GM23338 (cell line): ENCODE measurements at regions not wholly inside any gene's neighbourhood (a gene's known extent, or its start where the extent isn't known, plus 50 kb on each side); places are given as distances from the start of the nearest gene placed in this dataset.

Experiments
- ATAC-seq: fragments of 200-7000 bp; cut with Tn5 transposase; 3 replicates; pipeline ENCODE4 v1.9.1; 2020
- DNase-seq: peaks from one replicate; pipeline ENCODE4 v3.0.0-alpha.2; 2015; ENCODE audit warnings: low spot score
- H2AFZ ChIP-seq: fragments of 200-600 bp; sonication (generic); 2 replicates; pipeline ENCODE4 v1.8.0; 2016; ENCODE audit warnings: antibody characterized with exemption, mild to moderate bottlenecking, moderate library complexity
- H3F3A ChIP-seq: fragments of 200-600 bp; sonication (generic); replicated peaks from 2 replicates; pipeline ENCODE4 v1.8.0; 2017; ENCODE audit warnings: antibody characterized with exemption, mixed run types, low read depth
- H3K27ac ChIP-seq: fragments of 200-600 bp; sonication (generic); 2 replicates; pipeline ENCODE4 v1.6.1; 2016; ENCODE audit warnings: low read depth
- H3K27me3 ChIP-seq: fragments of 200-600 bp; sonication (generic); 2 replicates; pipeline ENCODE4 v1.8.0; 2016; ENCODE audit warnings: mild to moderate bottlenecking, mixed run types, moderate library complexity; ENCODE audit not compliant: insufficient read depth
- H3K36me3 ChIP-seq: fragments of 200-600 bp; sonication (generic); 2 replicates; pipeline ENCODE4 v1.8.0; 2016; ENCODE audit warnings: mild to moderate bottlenecking; ENCODE audit not compliant: insufficient read depth
- H3K4me1 ChIP-seq: fragments of 200-600 bp; sonication (generic); 2 replicates; pipeline ENCODE4 v1.8.0; 2016; ENCODE audit warnings: mild to moderate bottlenecking, moderate library complexity; ENCODE audit not compliant: insufficient read depth
- H3K4me2 ChIP-seq: fragments of 200-600 bp; sonication (generic); 2 replicates; pipeline ENCODE4 v1.7.1; 2017; ENCODE audit warnings: mixed run types
- H3K4me3 ChIP-seq: fragments of 200-600 bp; sonication (generic); 2 replicates; pipeline ENCODE4 v1.6.1; 2016; ENCODE audit warnings: mixed run types
- H3K79me2 ChIP-seq: fragments of 200-600 bp; sonication (generic); replicated peaks from 2 replicates; pipeline ENCODE4 v1.8.0; 2017; ENCODE audit warnings: mild to moderate bottlenecking; ENCODE audit not compliant: insufficient read depth
- H3K9me2 ChIP-seq: fragments of 200-600 bp; sonication (generic); 2 replicates; pipeline ENCODE4 v1.8.0; 2017; ENCODE audit not compliant: insufficient read depth
- H4K20me1 ChIP-seq: fragments of 200-600 bp; sonication (generic); replicated peaks from 2 replicates; pipeline ENCODE4 v1.8.0; 2017; ENCODE audit warnings: mild to moderate bottlenecking; ENCODE audit not compliant: insufficient read depth
- H3K27ac Mint-ChIP-seq: 2 replicates; pipeline ENCODE4 v1.8.0; 2020; ENCODE audit warnings: inconsistent platforms, mild to moderate bottlenecking, moderate library complexity, mixed read lengths
- H3K27me3 Mint-ChIP-seq: 3 replicates; pipeline ENCODE4 v1.8.0; 2022; ENCODE audit warnings: low read depth, mild to moderate bottlenecking, moderate library complexity, mixed read lengths, inconsistent platforms; ENCODE audit not compliant: insufficient read depth, poor library complexity
- H3K36me3 Mint-ChIP-seq: 3 replicates; pipeline ENCODE4 v1.8.0; 2021; ENCODE audit warnings: low read depth, mild to moderate bottlenecking, inconsistent platforms, moderate library complexity, mixed read lengths
- H3K4me1 Mint-ChIP-seq: 3 replicates; pipeline ENCODE4 v1.8.0; 2020; ENCODE audit warnings: mild to moderate bottlenecking, inconsistent platforms, mixed read lengths
- H3K4me3 Mint-ChIP-seq: 3 replicates; pipeline ENCODE4 v1.8.0; 2021; ENCODE audit warnings: moderate library complexity, mild to moderate bottlenecking, inconsistent platforms, mixed read lengths
- H3K9me3 Mint-ChIP-seq: 3 replicates; pipeline ENCODE4 v1.8.0; 2020; ENCODE audit warnings: moderate library complexity, mild to moderate bottlenecking, inconsistent platforms, mixed read lengths
- CREB1 ChIP-seq: fragments of 250-450 bp; sonication (Bioruptor Pico); IDR thresholded peaks from 2 replicates; pipeline ENCODE4 v1.5.0; 2020; ENCODE audit warnings: low read depth, mild to moderate bottlenecking, moderate library complexity
- EZH2 ChIP-seq: fragments of 200-600 bp; sonication (generic); IDR thresholded peaks from one replicate; pipeline ENCODE4 v1.8.0; 2017; ENCODE audit warnings: antibody characterized with exemption, mild to moderate bottlenecking, low read depth; ENCODE audit not compliant: unreplicated experiment
- EZH2phosphoT487 ChIP-seq: fragments of 200-600 bp; sonication (generic); IDR thresholded peaks from one replicate; pipeline ENCODE4 v1.8.1; 2018; ENCODE audit warnings: antibody characterized with exemption; ENCODE audit not compliant: unreplicated experiment
- JUNB ChIP-seq: IDR thresholded peaks from one replicate; pipeline ENCODE4 v1.6.1; 2016; ENCODE audit warnings: antibody characterized with exemption; ENCODE audit not compliant: unreplicated experiment
- NANOG ChIP-seq: IDR thresholded peaks from 2 replicates; pipeline ENCODE4 v1.6.1; 2016; ENCODE audit warnings: antibody characterized with exemption, borderline replicate concordance
- POLR2AphosphoS5 ChIP-seq: IDR thresholded peaks from 2 replicates; pipeline ENCODE4 v1.6.1; 2016; ENCODE audit warnings: antibody characterized with exemption, low read depth
- STAT1 ChIP-seq: IDR thresholded peaks from one replicate; pipeline ENCODE4 v1.6.1; 2016; ENCODE audit warnings: antibody characterized with exemption; ENCODE audit not compliant: unreplicated experiment
- ZNF114 ChIP-seq: fragments of 250-450 bp; sonication (Bioruptor Pico); IDR thresholded peaks from 2 replicates; pipeline ENCODE4 v1.5.0; 2020; ENCODE audit warnings: mild to moderate bottlenecking, moderate library complexity
- ZNF331 ChIP-seq: fragments of 250-450 bp; sonication (Bioruptor Pico); IDR thresholded peaks from 2 replicates; pipeline ENCODE4 v1.5.0; 2020; ENCODE audit warnings: low read depth, mild to moderate bottlenecking, moderate library complexity
- TF ChIP-seq, protein P1 (sequence below), 2 experiments: fragments of 200-600 bp in 1 of 2; sonication (generic) in 1 of 2; conservative IDR thresholded peaks; 2 replicates each; pipeline versions ENCODE4 v1.5.1 to v1.6.1; 2016 to 2017; ENCODE audit warnings: antibody characterized with exemption in 2 of 2, low read depth in 2 of 2, mild to moderate bottlenecking in 2 of 2, moderate library complexity in 1 of 2
- TF ChIP-seq, protein P2 (sequence below): fragments of 250-450 bp; sonication (Bioruptor Pico); IDR thresholded peaks from 2 replicates; pipeline ENCODE4 v1.5.0; 2020; ENCODE audit warnings: mild to moderate bottlenecking, moderate library complexity

DNA sequence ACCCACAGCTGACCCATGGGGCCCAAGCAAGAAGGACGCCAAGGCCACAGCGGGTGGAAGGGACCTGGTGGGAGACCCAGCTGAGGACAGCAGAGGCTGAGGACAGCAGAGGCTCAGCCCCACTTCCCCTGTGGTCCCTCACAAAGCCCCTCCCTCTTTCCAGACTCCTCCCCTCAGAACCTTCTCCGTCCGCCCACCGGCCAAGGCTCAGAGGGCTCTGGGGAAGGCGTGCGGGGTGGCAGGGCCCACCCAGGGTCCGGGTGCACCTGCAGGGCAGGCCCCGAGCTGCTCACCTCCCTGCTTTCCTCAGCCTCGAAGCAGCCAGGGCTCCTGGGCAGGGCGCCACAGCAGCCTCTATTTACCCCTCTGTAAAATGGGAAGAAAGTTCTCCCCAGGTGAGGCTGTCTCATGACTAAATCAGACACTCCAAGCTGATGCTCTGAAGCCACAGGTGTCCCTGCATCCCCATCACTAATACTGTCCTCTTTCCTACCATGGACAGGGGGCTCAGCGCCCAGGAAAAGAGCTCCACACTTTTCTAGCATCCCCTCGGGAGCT lies 137.9 kb upstream of the PPP1R26 start:
- Histone ChIP-seq H3K4me3 (no peak overlapping the region), H3K27ac (peak overlapping the region; percentile 96), H4K20me1 (no peaks in the 10 kb centered on the region), H3K4me2 (peak overlapping the region; percentile 44; the same call in 1 of the 2 replicates), H2AFZ (no peak overlapping the region), H3K27me3 (no peaks in the 10 kb centered on the region), H3K4me1 (peaks cover 23% of the 10 kb centered on the region), H3K36me3 (no peaks in the 10 kb centered on the region), H3K9me2 (no peaks in the 10 kb centered on the region; the same call in 1 of the 2 replicates), H3F3A (peaks cover 21% of the 10 kb centered on the region), H3K79me2 (no peaks in the 10 kb centered on the region)
- Mint-ChIP-seq H3K4me3 (no peak overlapping the region), H3K27me3 (peaks cover 25% of the 10 kb centered on the region), H3K36me3 (no peaks in the 10 kb centered on the region), H3K4me1 (peaks cover 33% of the 10 kb centered on the region), H3K9me3 (no peaks in the 10 kb centered on the region), H3K27ac (peak overlapping the region; percentile 97; the same call in 1 of the 2 replicates)
- no peak for TF ChIP-seq EZH2
- no peak for TF ChIP-seq NANOG
- TF ChIP-seq CREB1 (CRISPR knock-in tag): no peak
- no peak for TF ChIP-seq ZNF114
- no peak for TF ChIP-seq EZH2phosphoT487
- TF ChIP-seq JUNB: no peak
- no peak for DNase-seq
- ATAC-seq: no peak

DNA sequence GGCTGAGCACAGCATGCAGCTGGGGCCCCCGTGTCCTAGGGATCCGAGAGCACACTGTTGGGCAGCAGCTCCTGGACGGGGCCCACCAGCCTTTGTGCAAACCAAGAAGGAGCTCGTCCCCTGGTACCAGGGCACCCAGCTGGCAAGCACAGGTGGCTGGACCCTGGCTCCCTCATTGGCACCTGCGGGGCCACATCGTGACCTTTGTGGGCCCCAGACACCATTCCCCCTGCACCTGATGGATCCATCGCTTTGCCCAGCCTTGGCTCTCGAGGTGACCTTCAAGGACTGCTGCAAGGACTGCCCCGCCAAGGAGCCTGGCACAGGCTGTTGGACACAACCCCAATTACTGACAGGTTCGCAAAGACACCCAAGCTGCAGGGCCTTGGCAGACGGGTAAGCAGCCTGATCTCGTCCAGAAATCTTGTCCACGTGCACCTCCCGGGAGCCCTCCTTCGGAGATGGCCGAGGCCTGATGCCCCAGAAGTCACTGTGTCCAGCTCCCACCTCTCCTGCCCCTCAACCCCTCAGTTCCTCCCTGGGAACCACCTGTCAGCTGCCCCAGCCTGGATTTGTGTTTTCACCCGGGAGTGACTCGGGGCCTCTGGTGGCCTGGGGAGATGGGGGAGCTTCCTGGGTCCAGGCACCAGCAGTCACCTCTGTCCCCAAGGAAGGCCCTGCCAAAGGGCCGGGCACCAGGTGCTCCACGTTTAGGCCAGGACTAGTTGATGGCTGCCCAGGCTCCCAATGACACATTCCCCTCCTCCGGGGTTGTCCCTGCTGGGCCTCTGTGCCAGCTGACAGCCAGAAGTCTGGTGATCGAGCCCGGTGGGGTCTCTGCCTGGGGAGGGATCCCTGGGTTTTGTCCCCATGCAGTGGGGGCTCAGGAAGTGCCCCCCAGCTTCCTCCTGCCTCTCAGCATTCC lies 137.1 kb upstream of the PPP1R26 start:
- Mint-ChIP-seq H3K27me3 (peaks cover 23% of the 10 kb centered on the region), H3K4me3 (no peak overlapping the region), H3K27ac (peak overlapping the region; percentile 59; the same call in 1 of the 2 replicates), H3K9me3 (no peaks in the 10 kb centered on the region), H3K4me1 (peaks cover 29% of the 10 kb centered on the region), H3K36me3 (no peaks in the 10 kb centered on the region)
- no peaks in the 10 kb centered on the region; the same call in 1 of the 2 replicates for H3K9me2 ChIP-seq
- no peaks in the 10 kb centered on the region for H3K36me3 ChIP-seq
- no peak overlapping the region for H3K4me2 ChIP-seq
- H3K79me2 ChIP-seq: no peaks in the 10 kb centered on the region
- ATAC-seq: no peak
- H4K20me1 ChIP-seq: no peaks in the 10 kb centered on the region
- H3K4me3 ChIP-seq: no peak overlapping the region
- DNase-seq: no peak
- H3K27ac ChIP-seq: no peak overlapping the region; the same call in 1 of the 2 replicates
- no peak overlapping the region for H2AFZ ChIP-seq
- peaks cover 21% of the 10 kb centered on the region for H3F3A ChIP-seq
- no peaks in the 10 kb centered on the region for H3K27me3 ChIP-seq
- H3K4me1 ChIP-seq: peaks cover 23% of the 10 kb centered on the region
- TF ChIP-seq CREB1 (CRISPR knock-in tag): no peak
- no peak for TF ChIP-seq POLR2AphosphoS5
- no peak for TF ChIP-seq NANOG
- TF ChIP-seq, protein P1, sequence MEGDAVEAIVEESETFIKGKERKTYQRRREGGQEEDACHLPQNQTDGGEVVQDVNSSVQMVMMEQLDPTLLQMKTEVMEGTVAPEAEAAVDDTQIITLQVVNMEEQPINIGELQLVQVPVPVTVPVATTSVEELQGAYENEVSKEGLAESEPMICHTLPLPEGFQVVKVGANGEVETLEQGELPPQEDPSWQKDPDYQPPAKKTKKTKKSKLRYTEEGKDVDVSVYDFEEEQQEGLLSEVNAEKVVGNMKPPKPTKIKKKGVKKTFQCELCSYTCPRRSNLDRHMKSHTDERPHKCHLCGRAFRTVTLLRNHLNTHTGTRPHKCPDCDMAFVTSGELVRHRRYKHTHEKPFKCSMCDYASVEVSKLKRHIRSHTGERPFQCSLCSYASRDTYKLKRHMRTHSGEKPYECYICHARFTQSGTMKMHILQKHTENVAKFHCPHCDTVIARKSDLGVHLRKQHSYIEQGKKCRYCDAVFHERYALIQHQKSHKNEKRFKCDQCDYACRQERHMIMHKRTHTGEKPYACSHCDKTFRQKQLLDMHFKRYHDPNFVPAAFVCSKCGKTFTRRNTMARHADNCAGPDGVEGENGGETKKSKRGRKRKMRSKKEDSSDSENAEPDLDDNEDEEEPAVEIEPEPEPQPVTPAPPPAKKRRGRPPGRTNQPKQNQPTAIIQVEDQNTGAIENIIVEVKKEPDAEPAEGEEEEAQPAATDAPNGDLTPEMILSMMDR (conservative IDR thresholded peaks at IDR 0.05; ENCODE audit: low read depth in 2 of 2): no peak
- TF ChIP-seq ZNF114: no peak
- no peak for TF ChIP-seq ZNF331 (CRISPR knock-in tag)
- no peak for TF ChIP-seq EZH2phosphoT487
- TF ChIP-seq EZH2: no peak
- no peak for TF ChIP-seq JUNB
- TF ChIP-seq, protein P2, sequence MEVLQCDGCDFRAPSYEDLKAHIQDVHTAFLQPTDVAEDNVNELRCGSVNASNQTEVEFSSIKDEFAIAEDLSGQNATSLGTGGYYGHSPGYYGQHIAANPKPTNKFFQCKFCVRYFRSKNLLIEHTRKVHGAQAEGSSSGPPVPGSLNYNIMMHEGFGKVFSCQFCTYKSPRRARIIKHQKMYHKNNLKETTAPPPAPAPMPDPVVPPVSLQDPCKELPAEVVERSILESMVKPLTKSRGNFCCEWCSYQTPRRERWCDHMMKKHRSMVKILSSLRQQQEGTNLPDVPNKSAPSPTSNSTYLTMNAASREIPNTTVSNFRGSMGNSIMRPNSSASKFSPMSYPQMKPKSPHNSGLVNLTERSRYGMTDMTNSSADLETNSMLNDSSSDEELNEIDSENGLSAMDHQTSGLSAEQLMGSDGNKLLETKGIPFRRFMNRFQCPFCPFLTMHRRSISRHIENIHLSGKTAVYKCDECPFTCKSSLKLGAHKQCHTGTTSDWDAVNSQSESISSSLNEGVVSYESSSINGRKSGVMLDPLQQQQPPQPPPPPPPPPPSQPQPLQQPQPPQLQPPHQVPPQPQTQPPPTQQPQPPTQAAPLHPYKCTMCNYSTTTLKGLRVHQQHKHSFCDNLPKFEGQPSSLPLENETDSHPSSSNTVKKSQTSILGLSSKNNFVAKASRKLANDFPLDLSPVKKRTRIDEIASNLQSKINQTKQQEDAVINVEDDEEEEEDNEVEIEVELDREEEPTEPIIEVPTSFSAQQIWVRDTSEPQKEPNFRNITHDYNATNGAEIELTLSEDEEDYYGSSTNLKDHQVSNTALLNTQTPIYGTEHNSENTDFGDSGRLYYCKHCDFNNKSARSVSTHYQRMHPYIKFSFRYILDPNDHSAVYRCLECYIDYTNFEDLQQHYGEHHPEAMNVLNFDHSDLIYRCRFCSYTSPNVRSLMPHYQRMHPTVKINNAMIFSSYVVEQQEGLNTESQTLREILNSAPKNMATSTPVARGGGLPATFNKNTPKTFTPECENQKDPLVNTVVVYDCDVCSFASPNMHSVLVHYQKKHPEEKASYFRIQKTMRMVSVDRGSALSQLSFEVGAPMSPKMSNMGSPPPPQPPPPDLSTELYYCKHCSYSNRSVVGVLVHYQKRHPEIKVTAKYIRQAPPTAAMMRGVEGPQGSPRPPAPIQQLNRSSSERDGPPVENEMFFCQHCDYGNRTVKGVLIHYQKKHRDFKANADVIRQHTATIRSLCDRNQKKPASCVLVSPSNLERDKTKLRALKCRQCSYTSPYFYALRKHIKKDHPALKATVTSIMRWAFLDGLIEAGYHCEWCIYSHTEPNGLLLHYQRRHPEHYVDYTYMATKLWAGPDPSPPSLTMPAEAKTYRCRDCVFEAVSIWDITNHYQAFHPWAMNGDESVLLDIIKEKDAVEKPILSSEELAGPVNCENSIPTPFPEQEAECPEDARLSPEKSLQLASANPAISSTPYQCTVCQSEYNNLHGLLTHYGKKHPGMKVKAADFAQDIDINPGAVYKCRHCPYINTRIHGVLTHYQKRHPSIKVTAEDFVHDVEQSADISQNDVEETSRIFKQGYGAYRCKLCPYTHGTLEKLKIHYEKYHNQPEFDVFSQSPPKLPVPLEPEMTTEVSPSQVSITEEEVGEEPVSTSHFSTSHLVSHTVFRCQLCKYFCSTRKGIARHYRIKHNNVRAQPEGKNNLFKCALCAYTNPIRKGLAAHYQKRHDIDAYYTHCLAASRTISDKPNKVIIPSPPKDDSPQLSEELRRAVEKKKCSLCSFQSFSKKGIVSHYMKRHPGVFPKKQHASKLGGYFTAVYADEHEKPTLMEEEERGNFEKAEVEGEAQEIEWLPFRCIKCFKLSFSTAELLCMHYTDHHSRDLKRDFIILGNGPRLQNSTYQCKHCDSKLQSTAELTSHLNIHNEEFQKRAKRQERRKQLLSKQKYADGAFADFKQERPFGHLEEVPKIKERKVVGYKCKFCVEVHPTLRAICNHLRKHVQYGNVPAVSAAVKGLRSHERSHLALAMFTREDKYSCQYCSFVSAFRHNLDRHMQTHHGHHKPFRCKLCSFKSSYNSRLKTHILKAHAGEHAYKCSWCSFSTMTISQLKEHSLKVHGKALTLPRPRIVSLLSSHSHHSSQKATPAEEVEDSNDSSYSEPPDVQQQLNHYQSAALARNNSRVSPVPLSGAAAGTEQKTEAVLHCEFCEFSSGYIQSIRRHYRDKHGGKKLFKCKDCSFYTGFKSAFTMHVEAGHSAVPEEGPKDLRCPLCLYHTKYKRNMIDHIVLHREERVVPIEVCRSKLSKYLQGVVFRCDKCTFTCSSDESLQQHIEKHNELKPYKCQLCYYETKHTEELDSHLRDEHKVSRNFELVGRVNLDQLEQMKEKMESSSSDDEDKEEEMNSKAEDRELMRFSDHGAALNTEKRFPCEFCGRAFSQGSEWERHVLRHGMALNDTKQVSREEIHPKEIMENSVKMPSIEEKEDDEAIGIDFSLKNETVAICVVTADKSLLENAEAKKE (CRISPR knock-in tag): no peak
- no peak for TF ChIP-seq STAT1
